Ammon's horn (tissue), 1 donor: ENCODE measurements at regions not wholly inside any gene's neighbourhood (a gene's known extent, or its start where the extent isn't known, plus 50 kb on each side); places are given as distances from the start of the nearest gene placed in this dataset.
"Not testable (repeated sequence)": the region's sequence is repeated elsewhere in the genome, so short reads cannot be mapped to it uniquely, and the experiment has no call there.

Experiments
- DNase-seq: peaks from one replicate; pipeline ENCODE4 v3.0.0-alpha.2; 2016; ENCODE audit warnings: low spot score

DNA sequence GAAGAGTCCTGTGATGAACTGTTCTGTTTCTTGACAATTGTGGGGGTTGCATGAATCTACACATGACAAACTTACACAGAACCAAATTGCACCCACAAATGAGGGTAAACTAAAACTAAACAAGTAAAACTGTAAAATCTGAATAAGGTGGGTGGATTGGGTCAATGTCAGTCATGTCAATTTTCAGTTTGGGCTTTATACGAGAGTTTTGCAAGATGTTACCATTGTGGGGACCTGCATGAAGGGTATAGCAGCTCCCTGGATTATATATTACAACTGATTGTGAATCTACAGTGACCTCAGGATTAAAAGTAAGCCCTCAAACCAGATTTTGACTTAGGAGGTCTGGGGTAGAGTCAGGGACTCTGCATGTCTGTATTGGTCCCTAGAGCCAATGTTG is 101.5 kb upstream of the LHX5 start:
- DNase-seq: no peak

- DNase-seq: no peak
Observed at GRCh38 chr12:113571713-113572112, 100.0 kb upstream of the LHX5 start.

DNA sequence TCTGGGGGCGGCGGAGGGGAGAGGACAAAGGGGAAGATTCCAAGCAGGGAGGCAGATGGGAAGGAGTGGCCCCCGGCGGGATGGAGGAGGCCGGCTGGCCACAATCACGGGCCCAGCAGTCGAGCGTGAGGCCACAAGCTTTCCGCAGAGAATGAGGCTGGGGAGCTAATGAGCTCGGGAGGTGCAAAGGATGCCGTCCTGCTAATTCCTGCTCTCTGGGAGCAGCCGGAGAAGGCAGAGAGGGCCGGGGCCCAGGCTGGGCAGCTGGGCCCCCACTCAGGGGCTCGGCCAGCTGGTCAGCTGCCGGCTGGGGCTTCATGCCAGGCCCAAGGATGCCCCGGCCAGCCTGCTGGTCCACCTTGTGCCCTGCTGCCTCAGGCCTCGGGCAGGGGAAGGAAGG is 98.1 kb upstream of the LHX5 start:
- DNase-seq: no peak

GRCh38 chr12:113568021-113568420 is 96.3 kb upstream of the LHX5 start:
- no peak for DNase-seq

DNA sequence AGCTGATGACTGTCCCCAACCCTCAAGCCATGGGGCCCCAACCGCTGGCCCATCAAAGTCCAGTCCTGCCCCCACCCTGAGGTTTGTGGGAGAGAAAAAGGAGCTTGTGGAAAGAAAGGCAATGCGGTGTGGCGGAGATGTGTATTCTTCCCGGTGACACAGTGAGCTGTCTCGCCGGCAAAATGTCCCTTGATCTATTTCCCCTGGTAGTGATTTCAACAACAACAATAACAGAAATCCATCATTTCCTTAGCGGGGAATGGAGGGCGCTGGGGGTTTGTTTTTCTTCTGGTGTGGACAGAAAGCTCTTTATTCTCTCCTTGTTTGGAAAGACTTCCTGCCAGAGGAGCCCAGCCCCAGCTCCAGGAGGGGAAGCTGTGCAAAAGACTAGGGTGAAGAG is 93.7 kb upstream of the LHX5 start:
- no peak for DNase-seq

GRCh38 chr12:113561068-113561780 is 89.6 kb upstream of the LHX5 start:
- no peak for DNase-seq

DNA sequence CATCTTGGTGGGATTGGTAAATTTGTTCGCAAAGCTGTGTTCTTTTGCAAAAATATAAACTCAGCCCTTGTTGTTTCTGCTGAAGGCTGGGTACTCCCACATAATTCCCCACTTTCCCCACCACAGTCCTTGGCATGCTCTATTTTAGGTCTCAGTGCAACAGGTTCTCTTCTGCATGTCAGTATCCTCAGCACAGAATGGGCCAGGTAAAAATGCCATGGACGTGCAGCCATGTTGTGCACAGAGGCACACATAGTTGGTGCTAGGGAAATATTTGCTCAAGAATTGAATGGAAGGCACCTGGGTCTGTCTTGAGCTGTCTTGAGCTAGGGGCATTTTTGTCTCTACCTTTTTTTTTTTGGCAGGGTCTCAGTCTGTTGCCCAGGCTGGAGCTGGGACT is 87.8 kb upstream of the LHX5 start:
- DNase-seq: no peak

- no peak for DNase-seq
Observed at GRCh38 chr12:113555226-113555625, 83.6 kb upstream of the LHX5 start.

- DNase-seq: no peak
Observed at GRCh38 chr12:113552760-113553159, 81.1 kb upstream of the LHX5 start.

- no peak for DNase-seq
Observed at GRCh38 chr12:113551563-113551962, 79.9 kb upstream of the LHX5 start.

DNA sequence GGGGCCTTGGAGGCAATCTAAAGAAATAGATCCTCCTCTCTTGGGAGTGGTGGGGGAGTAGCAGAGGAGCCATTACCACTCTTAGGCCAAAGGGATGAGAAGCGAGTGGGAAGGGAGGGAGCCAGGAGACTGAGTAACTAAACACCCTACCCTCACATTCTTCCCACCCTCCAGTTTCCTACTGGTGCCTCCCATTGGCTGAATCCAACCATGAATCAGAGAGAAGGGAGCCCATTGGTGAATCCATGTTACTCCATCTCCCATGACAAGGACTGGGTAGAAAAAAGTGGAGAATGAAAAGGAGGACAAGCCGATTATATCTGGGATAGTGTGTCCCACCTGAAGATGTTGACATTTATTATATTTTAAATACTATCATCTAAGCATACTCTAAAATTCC is 76.8 kb upstream of the LHX5 start:
- no peak for DNase-seq

DNA sequence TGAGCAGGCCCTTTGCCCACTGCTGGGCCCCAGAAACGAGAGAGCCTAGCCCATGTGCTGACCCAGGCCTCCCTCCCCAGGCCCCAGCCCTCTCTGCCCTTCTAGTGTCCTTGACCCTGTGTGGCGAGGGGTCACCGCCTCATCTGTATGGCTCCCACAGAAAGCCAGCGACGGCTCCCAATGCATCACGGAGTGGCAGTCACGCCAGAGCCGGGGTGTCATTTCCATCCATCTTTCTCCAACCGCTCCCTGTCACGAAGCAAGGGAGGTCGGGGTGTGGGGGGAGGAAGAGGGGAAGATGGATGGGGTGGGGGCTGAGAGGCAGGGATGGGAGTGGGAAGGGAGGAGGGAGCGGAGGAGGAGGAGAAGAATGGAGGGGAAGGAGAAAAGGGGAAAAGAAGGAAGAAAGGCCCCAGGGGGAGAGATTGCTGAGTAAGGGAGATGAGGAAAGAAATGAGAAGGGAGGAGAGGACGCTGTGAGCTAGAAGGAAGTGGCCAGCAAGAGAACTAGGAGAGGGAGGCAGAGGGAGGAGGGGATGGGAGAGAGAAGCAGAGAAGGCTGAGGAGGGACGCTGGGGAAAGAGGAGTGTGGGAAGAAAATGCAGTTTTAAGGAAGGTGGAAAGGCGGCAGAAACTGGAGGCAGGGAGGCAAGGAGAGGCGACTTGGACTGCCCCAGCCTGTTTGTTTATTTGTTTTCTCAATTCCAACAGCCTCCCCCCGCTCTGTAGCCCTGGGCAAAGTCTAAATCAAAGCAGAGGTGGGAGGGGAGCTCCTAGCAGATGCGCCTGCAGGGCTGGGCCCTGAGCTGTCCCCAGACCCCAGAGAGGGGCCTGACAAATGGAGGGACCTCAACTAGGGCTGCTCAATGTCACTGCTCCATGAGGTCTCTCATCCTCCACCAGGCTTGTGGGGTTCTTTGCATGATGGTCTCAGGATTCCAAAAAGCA is 75.5 kb upstream of the LHX5 start:
- DNase-seq: no peak

DNA sequence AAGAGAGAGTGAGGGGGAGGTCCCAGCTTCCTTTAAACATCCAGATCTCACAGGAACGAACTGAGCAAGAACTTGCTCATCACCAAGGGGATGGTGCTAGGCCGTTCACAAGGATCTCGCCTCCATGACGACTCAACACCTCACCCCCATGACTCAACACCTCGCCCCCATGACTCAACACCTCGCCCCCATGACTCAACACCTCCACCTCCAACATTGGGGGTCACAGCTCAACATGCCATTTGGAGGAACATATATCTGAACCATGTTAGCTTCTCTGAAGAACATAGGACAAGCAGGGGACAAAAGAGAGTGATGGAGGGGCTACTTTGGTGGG is 66.0 kb upstream of the LHX5 start:
- no peak for DNase-seq

DNA sequence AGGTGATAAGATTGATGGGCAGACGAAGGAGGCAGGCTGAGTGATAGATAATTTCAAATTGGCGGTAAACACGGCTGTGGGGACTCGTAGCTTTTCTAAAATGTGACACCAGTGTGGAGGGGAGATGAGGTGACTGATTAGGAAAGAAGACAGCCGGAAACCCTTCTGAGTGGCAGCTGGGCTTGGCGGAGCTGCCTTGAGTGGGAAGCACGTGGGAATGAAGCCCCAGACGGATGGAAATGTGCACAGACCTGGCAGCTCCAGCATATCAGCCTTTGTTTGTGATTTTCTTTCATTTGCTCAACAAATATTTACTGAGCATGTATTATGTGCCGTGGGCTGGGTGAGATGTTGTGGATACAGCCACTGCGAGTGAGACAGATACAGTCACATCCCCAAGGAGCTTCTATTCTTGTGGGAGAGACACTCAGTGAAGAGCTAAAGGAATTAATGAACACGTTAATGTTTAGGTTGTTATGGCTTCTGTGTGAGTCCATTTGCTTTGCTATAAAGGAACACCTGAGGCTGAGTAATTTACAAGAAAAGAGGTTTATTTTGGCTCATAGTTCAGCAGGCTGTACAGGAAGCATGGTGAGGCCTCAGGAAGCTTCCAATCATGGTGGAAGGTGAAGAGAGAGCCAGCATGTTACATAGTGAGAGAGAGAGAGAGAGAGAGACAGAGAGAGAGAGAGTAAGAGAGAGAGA is 65.5 kb upstream of the LHX5 start:
- peak; percentile 50 for DNase-seq

DNA sequence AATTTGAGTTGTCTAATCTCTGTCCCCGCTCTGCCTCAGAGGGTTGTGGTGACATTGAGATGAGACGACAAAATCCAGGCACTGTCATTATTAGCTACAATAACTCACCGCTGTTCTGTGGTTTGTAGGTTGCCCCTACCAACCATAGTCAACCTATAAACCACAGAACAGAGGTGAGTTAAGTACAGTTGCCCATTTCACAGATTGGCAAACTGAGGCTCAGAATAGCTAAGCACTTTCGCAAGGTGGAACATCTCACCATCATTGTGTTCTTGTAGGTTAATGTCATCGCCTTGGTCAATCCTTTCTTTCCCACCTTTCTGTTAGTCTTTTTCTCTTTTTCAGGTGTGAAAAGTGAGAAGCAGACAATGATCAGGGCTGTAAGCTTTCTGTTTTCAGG is 63.4 kb upstream of the LHX5 start:
- DNase-seq: no peak

DNA sequence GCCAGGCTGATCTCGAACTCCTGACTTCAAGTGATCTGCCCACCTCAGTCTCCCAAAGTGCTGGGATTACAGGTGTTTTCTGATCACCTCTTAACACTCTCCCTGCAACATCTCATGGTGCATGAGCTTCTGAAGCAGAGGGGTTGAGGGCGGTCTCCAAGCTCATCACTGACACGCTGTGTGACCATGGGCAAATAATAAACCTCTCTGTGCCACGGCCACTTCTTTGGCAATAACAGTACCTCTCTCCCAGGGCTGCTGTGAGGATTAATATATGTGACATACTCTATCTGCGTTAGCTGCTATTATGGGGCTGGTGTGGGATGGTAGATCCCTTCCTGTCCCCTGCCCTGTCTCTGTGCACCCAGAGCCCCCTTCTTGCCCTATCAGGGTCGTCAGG is 62.9 kb upstream of the LHX5 start:
- no peak for DNase-seq

DNA sequence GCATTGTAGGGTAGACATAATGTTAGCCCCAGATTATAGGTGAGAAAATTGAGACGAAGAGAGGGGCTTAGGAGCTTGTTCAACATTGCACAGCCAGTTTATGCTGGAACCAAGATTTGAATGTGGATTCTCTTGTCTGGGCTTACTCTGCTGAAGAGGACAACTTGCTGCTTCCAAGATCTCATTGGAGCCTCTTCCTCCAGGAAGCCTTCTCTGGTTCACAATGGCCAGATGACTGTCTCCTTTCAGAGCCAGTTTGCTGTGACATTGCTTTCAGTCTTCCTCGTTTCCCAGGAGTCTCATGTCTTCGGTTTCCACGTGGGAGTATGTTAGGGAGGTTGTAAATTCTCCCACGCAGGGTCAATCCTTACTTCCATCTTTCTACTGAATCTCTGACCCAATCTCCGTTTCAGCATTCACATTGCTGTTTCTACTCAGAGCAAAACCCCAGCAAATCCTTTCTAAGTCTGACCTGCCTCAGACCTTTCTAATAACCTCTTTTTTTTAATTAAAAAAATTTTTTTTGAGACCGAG is 62.2 kb upstream of the LHX5 start:
- no peak for DNase-seq

DNA sequence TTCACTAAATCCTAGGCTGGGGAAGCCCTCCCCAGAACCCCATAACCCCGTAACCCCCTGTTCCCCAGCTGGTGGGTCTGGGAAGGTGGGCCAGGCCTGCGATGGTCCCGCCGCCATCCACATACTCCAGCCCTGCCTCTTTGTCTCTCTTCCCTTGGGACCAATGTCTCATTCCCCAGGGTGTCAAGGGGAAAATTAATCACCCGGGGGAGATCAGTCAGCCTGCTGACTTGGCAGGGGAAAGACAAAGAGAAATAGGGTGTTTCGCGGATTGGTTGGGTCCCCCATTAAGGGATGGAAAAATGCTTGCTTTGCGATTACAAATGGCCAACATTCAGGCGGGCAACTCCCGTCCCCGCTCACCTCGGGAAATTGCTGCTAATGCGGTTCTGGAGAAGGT is 60.6 kb upstream of the LHX5 start:
- DNase-seq: no peak

DNA sequence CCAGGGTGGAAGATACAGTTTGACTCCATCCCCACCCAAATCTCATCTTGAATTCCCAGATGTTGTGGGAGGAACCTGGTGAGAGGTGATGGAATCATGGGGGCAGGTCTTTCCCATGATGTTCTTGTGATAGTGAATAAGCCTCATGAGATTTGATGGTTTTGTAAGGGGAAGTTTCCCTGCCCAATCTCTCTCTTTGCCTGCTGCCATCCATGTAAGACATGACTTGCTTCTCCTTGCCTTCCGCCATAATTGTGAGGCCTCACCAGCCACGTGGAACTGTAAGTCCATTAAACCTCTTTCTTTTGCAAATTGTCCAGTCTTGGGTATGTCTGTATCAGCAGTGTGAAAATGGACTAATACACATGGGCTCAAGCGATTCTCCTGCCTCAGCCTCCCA is 59.4 kb upstream of the LHX5 start:
- DNase-seq: not testable (repeated sequence)

- no peak for DNase-seq
Observed at GRCh38 chr12:113528606-113529293, 57.1 kb upstream of the LHX5 start.

DNA sequence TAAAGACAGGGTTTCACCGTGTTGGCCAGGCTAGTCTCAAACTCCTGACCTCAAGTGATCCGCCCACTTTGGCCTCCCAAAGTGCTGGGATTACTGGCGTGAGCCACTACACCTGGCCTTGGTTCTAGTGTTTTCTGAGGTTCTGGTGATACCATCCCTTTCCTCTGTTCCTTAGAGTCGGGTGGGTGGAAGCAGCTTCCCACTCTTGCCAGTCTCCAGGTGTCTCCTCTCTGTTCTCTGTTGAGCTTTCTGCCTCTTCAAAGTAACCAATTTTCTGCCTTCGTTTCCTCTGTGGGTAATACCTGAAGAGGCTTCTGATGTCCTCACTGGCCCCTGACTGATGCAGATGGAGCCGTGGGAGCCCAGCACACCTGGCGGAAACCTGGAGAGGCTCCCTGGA is 53.4 kb upstream of the LHX5 start:
- no peak for DNase-seq

- DNase-seq: no peak
Observed at GRCh38 chr12:113524495-113524894, 52.8 kb upstream of the LHX5 start.
